ENCODE measurements at regions not wholly inside any gene's neighbourhood (a gene's known extent, or its start where the extent isn't known, plus 50 kb on each side); places are given as distances from the start of the nearest gene placed in this dataset.
A peak's percentile ranks its signal among the peaks of the same experiment; 100 is the strongest.

- DNase-seq, result no peak
Measured at GRCh38 chr20:52542131-52542530, 350.6 kb upstream of the ZFP64 start.

- no peak for DNase-seq
Measured at GRCh38 chr20:52540509-52540908, 348.9 kb upstream of the ZFP64 start.

GRCh38 chr20:52539891-52540290, 348.3 kb upstream of the ZFP64 start:
- DNase-seq, result no peak

- DNase-seq, result no peak
Measured at GRCh38 chr20:52536841-52537400, 345.3 kb upstream of the ZFP64 start.

- no peak for DNase-seq
Measured at GRCh38 chr20:52536040-52536439, 344.5 kb upstream of the ZFP64 start.

GRCh38 chr20:52534616-52535015, 343.0 kb upstream of the ZFP64 start:
- no peak for DNase-seq

- no peak for DNase-seq
Measured at GRCh38 chr20:52533401-52533800, 341.8 kb upstream of the ZFP64 start.

- no peak for DNase-seq
Measured at GRCh38 chr20:52532674-52533073, 341.1 kb upstream of the ZFP64 start.

GRCh38 chr20:52530571-52530970, 339.0 kb upstream of the ZFP64 start:
- no peak for DNase-seq

- DNase-seq, result no peak
Measured at GRCh38 chr20:52529826-52530225, 338.2 kb upstream of the ZFP64 start.

GRCh38 chr20:52524861-52525260, 333.3 kb upstream of the ZFP64 start:
- no peak for DNase-seq

- DNase-seq, result no peak
Measured at GRCh38 chr20:52518735-52519134, 327.2 kb upstream of the ZFP64 start.

GRCh38 chr20:52515877-52516276, 324.3 kb upstream of the ZFP64 start:
- DNase-seq, result no peak

- no peak for DNase-seq
Measured at GRCh38 chr20:52500157-52500556, 308.6 kb upstream of the ZFP64 start.

GRCh38 chr20:52497731-52498130, 306.2 kb upstream of the ZFP64 start:
- DNase-seq, result no peak

GRCh38 chr20:52496191-52496590, 304.6 kb upstream of the ZFP64 start:
- DNase-seq, result no peak

GRCh38 chr20:52494244-52494643, 302.7 kb upstream of the ZFP64 start:
- no peak for DNase-seq

- DNase-seq, result peak; percentile 61
Measured at GRCh38 chr20:52493171-52493721, 301.7 kb upstream of the ZFP64 start.

- DNase-seq, result no peak
Measured at GRCh38 chr20:52490711-52491430, 299.3 kb upstream of the ZFP64 start.

- DNase-seq, result no peak
Measured at GRCh38 chr20:52484438-52484837, 292.9 kb upstream of the ZFP64 start.

GRCh38 chr20:52483382-52483781, 291.8 kb upstream of the ZFP64 start:
- no peak for DNase-seq

GRCh38 chr20:52482044-52482443, 290.5 kb upstream of the ZFP64 start:
- DNase-seq, result no peak

GRCh38 chr20:52481443-52481842, 289.9 kb upstream of the ZFP64 start:
- peak; percentile 31 for DNase-seq

GRCh38 chr20:52476074-52476750, 284.6 kb upstream of the ZFP64 start:
- DNase-seq, result no peak
